PC-9 (cell line): ENCODE measurements at regions not wholly inside any gene's neighbourhood (a gene's known extent, or its start where the extent isn't known, plus 50 kb on each side); places are given as distances from the start of the nearest gene placed in this dataset.

Source experiments
- EZH2 ChIP-seq: fragments of 200-600 bp; sonication (generic); IDR thresholded peaks from 2 replicates; pipeline ENCODE4 v1.8.0; 2017; ENCODE audit warnings: antibody characterized with exemption, low read depth
- TF ChIP-seq, protein P1 (sequence below): fragments of 200-600 bp; sonication (generic); conservative IDR thresholded peaks from 2 replicates; pipeline ENCODE4 v1.6.1; 2017; ENCODE audit warnings: mixed run types, antibody characterized with exemption, mild to moderate bottlenecking, moderate library complexity

- TF ChIP-seq, protein P1, sequence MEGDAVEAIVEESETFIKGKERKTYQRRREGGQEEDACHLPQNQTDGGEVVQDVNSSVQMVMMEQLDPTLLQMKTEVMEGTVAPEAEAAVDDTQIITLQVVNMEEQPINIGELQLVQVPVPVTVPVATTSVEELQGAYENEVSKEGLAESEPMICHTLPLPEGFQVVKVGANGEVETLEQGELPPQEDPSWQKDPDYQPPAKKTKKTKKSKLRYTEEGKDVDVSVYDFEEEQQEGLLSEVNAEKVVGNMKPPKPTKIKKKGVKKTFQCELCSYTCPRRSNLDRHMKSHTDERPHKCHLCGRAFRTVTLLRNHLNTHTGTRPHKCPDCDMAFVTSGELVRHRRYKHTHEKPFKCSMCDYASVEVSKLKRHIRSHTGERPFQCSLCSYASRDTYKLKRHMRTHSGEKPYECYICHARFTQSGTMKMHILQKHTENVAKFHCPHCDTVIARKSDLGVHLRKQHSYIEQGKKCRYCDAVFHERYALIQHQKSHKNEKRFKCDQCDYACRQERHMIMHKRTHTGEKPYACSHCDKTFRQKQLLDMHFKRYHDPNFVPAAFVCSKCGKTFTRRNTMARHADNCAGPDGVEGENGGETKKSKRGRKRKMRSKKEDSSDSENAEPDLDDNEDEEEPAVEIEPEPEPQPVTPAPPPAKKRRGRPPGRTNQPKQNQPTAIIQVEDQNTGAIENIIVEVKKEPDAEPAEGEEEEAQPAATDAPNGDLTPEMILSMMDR: no peak
- TF ChIP-seq EZH2: no peak
Measured at GRCh38 chr14:98237939-98238338, 1034.1 kb downstream of the BCL11B start.
